ENCODE measurements at regions not wholly inside any gene's neighbourhood (a gene's known extent, or its start where the extent isn't known, plus 50 kb on each side); places are given as distances from the start of the nearest gene placed in this dataset.

DNA sequence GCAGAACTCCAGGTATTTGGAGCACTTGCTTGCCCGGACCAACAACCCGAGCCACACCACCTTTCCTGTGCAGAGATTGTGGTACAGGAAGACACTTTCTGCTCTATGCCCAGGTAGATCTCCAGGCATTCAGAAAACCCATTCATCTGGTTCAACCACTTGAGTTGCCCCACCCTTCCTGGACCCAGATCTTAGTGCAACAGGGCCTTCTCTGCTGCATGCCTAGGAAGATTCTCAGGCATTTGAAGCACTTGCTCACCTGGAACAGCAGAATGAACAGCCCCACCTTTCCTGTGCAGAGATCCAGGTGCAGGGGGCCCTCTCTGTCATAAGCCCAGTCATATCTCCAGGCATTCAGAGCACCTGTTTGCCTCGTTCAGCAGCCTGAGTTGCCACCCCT is 412.8 kb upstream of the MGAT4C start:
- H3K4me1 Mint-ChIP-seq: no peaks in the 10 kb centered on the region
- no peaks in the 10 kb centered on the region for H3K79me2 ChIP-seq (ENCODE audit: insufficient read depth, low read length)
- H3K9me3 Mint-ChIP-seq: peaks cover 0 to 7% (median 0%) of the 10 kb centered on the region in 7 donors
- no peak overlapping the region for H3K27ac Mint-ChIP-seq
- no peaks in the 10 kb centered on the region for H3K36me3 ChIP-seq (replicated peaks in 1 of 2; ENCODE audit: control insufficient read depth in 1 of 2, insufficient read depth in 2 of 2, low read length in 2 of 2)
- intact Hi-C loops (cut with micrococcal nuclease): no loop called here
- no peak overlapping the region for H3K27ac ChIP-seq (ENCODE audit: low read depth in 1 of 2, low read length in 2 of 2)
- TF ChIP-seq, protein P1, sequence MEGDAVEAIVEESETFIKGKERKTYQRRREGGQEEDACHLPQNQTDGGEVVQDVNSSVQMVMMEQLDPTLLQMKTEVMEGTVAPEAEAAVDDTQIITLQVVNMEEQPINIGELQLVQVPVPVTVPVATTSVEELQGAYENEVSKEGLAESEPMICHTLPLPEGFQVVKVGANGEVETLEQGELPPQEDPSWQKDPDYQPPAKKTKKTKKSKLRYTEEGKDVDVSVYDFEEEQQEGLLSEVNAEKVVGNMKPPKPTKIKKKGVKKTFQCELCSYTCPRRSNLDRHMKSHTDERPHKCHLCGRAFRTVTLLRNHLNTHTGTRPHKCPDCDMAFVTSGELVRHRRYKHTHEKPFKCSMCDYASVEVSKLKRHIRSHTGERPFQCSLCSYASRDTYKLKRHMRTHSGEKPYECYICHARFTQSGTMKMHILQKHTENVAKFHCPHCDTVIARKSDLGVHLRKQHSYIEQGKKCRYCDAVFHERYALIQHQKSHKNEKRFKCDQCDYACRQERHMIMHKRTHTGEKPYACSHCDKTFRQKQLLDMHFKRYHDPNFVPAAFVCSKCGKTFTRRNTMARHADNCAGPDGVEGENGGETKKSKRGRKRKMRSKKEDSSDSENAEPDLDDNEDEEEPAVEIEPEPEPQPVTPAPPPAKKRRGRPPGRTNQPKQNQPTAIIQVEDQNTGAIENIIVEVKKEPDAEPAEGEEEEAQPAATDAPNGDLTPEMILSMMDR (IDR thresholded peaks at IDR 0.05): no peak
- H3K9me3 ChIP-seq (replicated peaks in 1 of 2; ENCODE audit: control insufficient read depth in 1 of 2, insufficient read depth in 1 of 2, low read length in 2 of 2): peaks cover 0 to 17% of the 10 kb centered on the region in 2 donors
- H3K27me3 Mint-ChIP-seq (ENCODE audit: low read depth in 3 of 3): peaks cover 0 to 1% (median 0%) of the 10 kb centered on the region in 3 donors
- DNase-seq: no peak
- H3K4me1 ChIP-seq (ENCODE audit: control insufficient read depth in 1 of 2, insufficient read depth in 2 of 2, low read length in 2 of 2): no peaks in the 10 kb centered on the region
- H3K9ac ChIP-seq (ENCODE audit: insufficient read depth, low read length, poor library complexity, severe bottlenecking): no peak overlapping the region
- H3K4me3 ChIP-seq (replicated peaks in 1 of 3; ENCODE audit: low read depth in 2 of 3, low read length in 3 of 3): no peak overlapping the region
- no peak overlapping the region for H3K4me2 ChIP-seq (replicated peaks; ENCODE audit: extremely low read depth, low read length, poor library complexity, severe bottlenecking)
- H3K36me3 Mint-ChIP-seq: no peaks in the 10 kb centered on the region
- 74% methylated on average over 3 of the region's 3 CpGs for WGBS (ENCODE audit: insufficient coverage)
- H2AFZ ChIP-seq (ENCODE audit: insufficient read depth, low read depth, low read length, poor library complexity, severe bottlenecking): no peak overlapping the region
- H4K20me1 ChIP-seq (ENCODE audit: insufficient read depth, low read length): no peaks in the 10 kb centered on the region
- H3K4me3 Mint-ChIP-seq: no peak overlapping the region
- no peaks in the 10 kb centered on the region for H3K27me3 ChIP-seq (ENCODE audit: control insufficient read depth in 2 of 2, insufficient read depth in 2 of 2, low read length in 2 of 2)

GRCh38 chr12:86666316-86666715 is 410.1 kb upstream of the MGAT4C start:
- Mint-ChIP-seq H3K9me3 (peaks cover 0 to 7% (median 0%) of the 10 kb centered on the region in 7 donors), H3K27ac (no peak overlapping the region)

More at GRCh38 chr12:86666316-86666715, 410.1 kb upstream of the MGAT4C start:
- Histone ChIP-seq H4K20me1 (ENCODE audit: insufficient read depth, low read length) (no peaks in the 10 kb centered on the region), H3K9me3 (replicated peaks in 1 of 2; ENCODE audit: control insufficient read depth in 1 of 2, insufficient read depth in 1 of 2, low read length in 2 of 2) (peaks cover 0 to 17% of the 10 kb centered on the region in 2 donors), H3K4me2 (replicated peaks; ENCODE audit: extremely low read depth, low read length, poor library complexity, severe bottlenecking) (no peak overlapping the region), H3K9ac (ENCODE audit: insufficient read depth, low read length, poor library complexity, severe bottlenecking) (no peak overlapping the region), H3K79me2 (ENCODE audit: insufficient read depth, low read length) (no peaks in the 10 kb centered on the region), H3K36me3 (replicated peaks in 1 of 2; ENCODE audit: control insufficient read depth in 1 of 2, insufficient read depth in 2 of 2, low read length in 2 of 2) (no peaks in the 10 kb centered on the region), H3K4me3 (replicated peaks in 1 of 3; ENCODE audit: low read depth in 2 of 3, low read length in 3 of 3) (no peak overlapping the region), H3K4me1 (ENCODE audit: control insufficient read depth in 1 of 2, insufficient read depth in 2 of 2, low read length in 2 of 2) (no peaks in the 10 kb centered on the region), H2AFZ (ENCODE audit: insufficient read depth, low read depth, low read length, poor library complexity, severe bottlenecking) (no peak overlapping the region), H3K27me3 (ENCODE audit: control insufficient read depth in 2 of 2, insufficient read depth in 2 of 2, low read length in 2 of 2) (no peaks in the 10 kb centered on the region), H3K27ac (ENCODE audit: low read depth in 1 of 2, low read length in 2 of 2) (no peak overlapping the region)
- intact Hi-C loops (cut with micrococcal nuclease): no loop called here
- peaks cover 0 to 1% (median 0%) of the 10 kb centered on the region in 3 donors for H3K27me3 Mint-ChIP-seq (ENCODE audit: low read depth in 3 of 3)
- no peak for DNase-seq
- H3K4me1 Mint-ChIP-seq: no peaks in the 10 kb centered on the region
- no peaks in the 10 kb centered on the region for H3K36me3 Mint-ChIP-seq
- H3K4me3 Mint-ChIP-seq: no peak overlapping the region
- TF ChIP-seq, protein P1 (IDR thresholded peaks at IDR 0.05): no peak

All from CD14-positive monocyte (primary cell).